A549 (cell line): ENCODE measurements at regions not wholly inside any gene's neighbourhood (a gene's known extent, or its start where the extent isn't known, plus 50 kb on each side); places are given as distances from the start of the nearest gene placed in this dataset.

Experiments used
- RAD21 ChIP-seq, 2 experiments: fragments of >200 bp in 1 of 2; sonication (Bioruptor Twin) in 1 of 2; formaldehyde crosslinking in 1 of 2; IDR thresholded peaks in 1 of 2; conservative IDR thresholded peaks in 1 of 2; 2 replicates in 1 of 2; 3 replicates in 1 of 2; pipeline ENCODE4 v1.6.1; 2012 to 2018; ENCODE audit warnings: inconsistent platforms in 1 of 2
- TF ChIP-seq, protein P1 (sequence below): fragments of >200 bp; sonication (Bioruptor Twin); formaldehyde crosslinking; IDR thresholded peaks from 3 replicates; pipeline ENCODE4 v1.5.1; 2016

DNA sequence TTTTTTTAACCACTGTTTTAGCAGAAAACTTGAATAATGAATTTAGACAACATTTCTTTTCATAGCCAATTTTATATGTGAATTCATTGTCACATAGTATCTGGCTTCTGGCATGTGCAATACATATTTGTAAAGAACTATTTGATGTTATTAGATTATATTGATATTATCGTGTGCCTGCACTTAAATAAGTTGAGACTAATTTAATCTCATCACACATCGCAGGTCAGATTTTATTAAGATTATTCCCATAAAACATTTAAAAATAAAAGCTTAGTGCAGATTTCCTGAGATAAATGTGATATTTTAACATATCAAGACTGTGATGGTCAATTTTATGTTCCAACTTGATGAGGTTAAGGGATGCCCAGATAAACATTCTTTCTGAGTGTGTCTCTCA, 1565.3 kb upstream of the LRRTM3 start:
- TF ChIP-seq RAD21 (conservative IDR thresholded peaks at IDR 0.05 in 1 of 2, IDR thresholded peaks at IDR 0.05 in 1 of 2), result no peak
- TF ChIP-seq, protein P1, sequence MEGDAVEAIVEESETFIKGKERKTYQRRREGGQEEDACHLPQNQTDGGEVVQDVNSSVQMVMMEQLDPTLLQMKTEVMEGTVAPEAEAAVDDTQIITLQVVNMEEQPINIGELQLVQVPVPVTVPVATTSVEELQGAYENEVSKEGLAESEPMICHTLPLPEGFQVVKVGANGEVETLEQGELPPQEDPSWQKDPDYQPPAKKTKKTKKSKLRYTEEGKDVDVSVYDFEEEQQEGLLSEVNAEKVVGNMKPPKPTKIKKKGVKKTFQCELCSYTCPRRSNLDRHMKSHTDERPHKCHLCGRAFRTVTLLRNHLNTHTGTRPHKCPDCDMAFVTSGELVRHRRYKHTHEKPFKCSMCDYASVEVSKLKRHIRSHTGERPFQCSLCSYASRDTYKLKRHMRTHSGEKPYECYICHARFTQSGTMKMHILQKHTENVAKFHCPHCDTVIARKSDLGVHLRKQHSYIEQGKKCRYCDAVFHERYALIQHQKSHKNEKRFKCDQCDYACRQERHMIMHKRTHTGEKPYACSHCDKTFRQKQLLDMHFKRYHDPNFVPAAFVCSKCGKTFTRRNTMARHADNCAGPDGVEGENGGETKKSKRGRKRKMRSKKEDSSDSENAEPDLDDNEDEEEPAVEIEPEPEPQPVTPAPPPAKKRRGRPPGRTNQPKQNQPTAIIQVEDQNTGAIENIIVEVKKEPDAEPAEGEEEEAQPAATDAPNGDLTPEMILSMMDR, result no peak
